SK-N-SH (cell line): ENCODE measurements at regions not wholly inside any gene's neighbourhood (a gene's known extent, or its start where the extent isn't known, plus 50 kb on each side); places are given as distances from the start of the nearest gene placed in this dataset.

Experiments
- CTCF ChIA-PET: fragments of 300-600, 350-600 bp; formaldehyde crosslinking; extraction: SDS; loops from one replicate; lab custom pipeline; 2021; lab: Yijun Ruan, JAX
- POLR2A ChIA-PET: fragments of 350-600 bp; sonication (Branson Sonifier 250); formaldehyde crosslinking; extraction: SDS; loops from one replicate; lab custom pipeline; 2020; ENCODE audit warnings: antibody characterized with exemption, inconsistent platforms; lab: Yijun Ruan, JAX
- DNase-seq: peaks from one replicate; pipeline ENCODE4 v3.0.0; 2012
- H2AFZ ChIP-seq: fragments of 200-600 bp; sonication (generic); 2 replicates; pipeline ENCODE4 v1.8.1; 2016; ENCODE audit warnings: antibody characterized with exemption, mild to moderate bottlenecking, low read depth
- H3F3A ChIP-seq: fragments of 200-600 bp; sonication (generic); replicated peaks from 2 replicates; pipeline ENCODE3; 2016; ENCODE audit warnings: antibody characterized with exemption, mild to moderate bottlenecking; ENCODE audit not compliant: insufficient read depth
- H3K27ac ChIP-seq, 2 experiments: fragments of 200-500 bp in 1 of 2; fragments of 200-600 bp in 1 of 2; sonication (Bioruptor generic) in 1 of 2; sonication (generic), shearing (Covaris generic) in 1 of 2; 2 replicates each; pipeline versions ENCODE4 v1.5.1 to v1.6.1; 2014 to 2016; ENCODE audit warnings: low read depth in 2 of 2, inconsistent platforms in 1 of 2, low read length in 1 of 2, mild to moderate bottlenecking in 1 of 2, mixed read lengths in 1 of 2
- H3K27me3 ChIP-seq: fragments of 200-600 bp; sonication (generic), shearing (Covaris generic); 2 replicates; pipeline ENCODE4 v1.6.1; 2016; ENCODE audit warnings: mixed run types; ENCODE audit not compliant: insufficient read depth
- H3K36me3 ChIP-seq, 2 experiments: fragments of 200-500 bp in 1 of 2; fragments of 200-600 bp in 1 of 2; sonication (Bioruptor generic) in 1 of 2; sonication (generic) in 1 of 2; replicated peaks in 1 of 2; 2 replicates each; pipeline versions ENCODE3 to v1.5.1; 2014 to 2016; ENCODE audit warnings: low read length in 1 of 2, mild to moderate bottlenecking in 1 of 2; ENCODE audit not compliant: insufficient read depth in 2 of 2, control insufficient read depth in 1 of 2
- H3K4me1 ChIP-seq, 2 experiments: fragments of 200-500 bp in 1 of 2; fragments of 200-600 bp in 1 of 2; sonication (Bioruptor generic) in 1 of 2; sonication (generic), shearing (Covaris generic) in 1 of 2; 2 replicates each; pipeline versions ENCODE4 v1.5.1 to v1.6.1; 2014 to 2016; ENCODE audit warnings: low read depth in 1 of 2, low read length in 1 of 2, mixed run types in 1 of 2; ENCODE audit not compliant: insufficient read depth in 2 of 2, control insufficient read depth in 1 of 2
- H3K4me2 ChIP-seq: fragments of 200-600 bp; sonication (generic), shearing (Covaris generic); 2 replicates; pipeline ENCODE4 v1.6.1; 2017; ENCODE audit warnings: mixed run types
- H3K4me3 ChIP-seq, 2 experiments: fragments of 200-500 bp in 1 of 2; fragments of 200-600 bp in 1 of 2; sonication (Bioruptor generic) in 1 of 2; sonication (generic), shearing (Covaris generic) in 1 of 2; 2 replicates each; pipeline versions ENCODE4 v1.5.1 to v1.8.1; 2014 to 2016; ENCODE audit warnings: low read depth in 2 of 2, inconsistent platforms in 1 of 2, low read length in 1 of 2, mild to moderate bottlenecking in 1 of 2, mixed read lengths in 1 of 2, moderate library complexity in 1 of 2
- H3K79me2 ChIP-seq: fragments of 200-600 bp; sonication (generic); 2 replicates; pipeline ENCODE4 v1.8.1; 2017; ENCODE audit warnings: mild to moderate bottlenecking; ENCODE audit not compliant: insufficient read depth
- H3K9ac ChIP-seq: fragments of 200-600 bp; sonication (generic); 2 replicates; pipeline ENCODE4 v1.6.1; 2017; ENCODE audit warnings: mixed run types
- H3K9me2 ChIP-seq: fragments of 200-600 bp; sonication (generic); 2 replicates; pipeline ENCODE4 v1.6.1; 2017; ENCODE audit warnings: mixed run types
- H3K9me3 ChIP-seq: fragments of 200-600 bp; sonication (generic); 2 replicates; pipeline ENCODE4 v1.6.1; 2017; ENCODE audit warnings: mixed run types, mild to moderate bottlenecking, moderate library complexity
- H4K20me1 ChIP-seq: fragments of 200-600 bp; sonication (generic); 2 replicates; pipeline ENCODE4 v1.6.1; 2017; ENCODE audit warnings: mild to moderate bottlenecking, mixed run types; ENCODE audit not compliant: insufficient read depth
- CHD2 ChIP-seq: fragments of 150-350 bp; IDR thresholded peaks from 2 replicates; pipeline ENCODE4 v1.6.1; 2018; ENCODE audit warnings: low read length; ENCODE audit not compliant: partially characterized antibody
- ELF1 ChIP-seq: IDR thresholded peaks from 2 replicates; pipeline ENCODE4 v1.4.0; 2012
- EP300 ChIP-seq, 2 experiments: IDR thresholded peaks; 2 replicates each; pipeline versions ENCODE4 v1.4.0 to v1.6.1; 2012; ENCODE audit warnings: borderline replicate concordance in 1 of 2, low read depth in 1 of 2, low read length in 1 of 2
- EZH2phosphoT487 ChIP-seq: fragments of 200-600 bp; sonication (generic); IDR thresholded peaks from 2 replicates; pipeline ENCODE4 v1.6.1; 2017; ENCODE audit warnings: low read depth, mixed run types, mild to moderate bottlenecking, antibody characterized with exemption, moderate library complexity, borderline replicate concordance
- GATA2 ChIP-seq: sonication (generic); formaldehyde crosslinking; IDR thresholded peaks from 2 replicates; pipeline ENCODE4 v1.5.0; 2020; ENCODE audit warnings: mild to moderate bottlenecking, missing genetic modification reagents
- MXI1 ChIP-seq: IDR thresholded peaks from 2 replicates; pipeline ENCODE4 v1.6.1; 2012; ENCODE audit warnings: mild to moderate bottlenecking, low read depth, low read length, improper control_type of control experiment
- NFIC ChIP-seq: IDR thresholded peaks from 2 replicates; pipeline ENCODE4 v1.4.0; 2012; ENCODE audit warnings: borderline replicate concordance
- REST ChIP-seq: IDR thresholded peaks from 2 replicates; pipeline ENCODE4 v1.6.1; 2012; ENCODE audit warnings: mild to moderate bottlenecking, low read depth, low read length, moderate library complexity
- SIN3A ChIP-seq: IDR thresholded peaks from 2 replicates; pipeline ENCODE4 v1.6.1; 2012; ENCODE audit warnings: low read depth, mild to moderate bottlenecking, low read length, moderate library complexity, borderline replicate concordance
- SMC3 ChIP-seq: IDR thresholded peaks from 2 replicates; pipeline ENCODE4 v1.6.1; 2012; ENCODE audit warnings: low read depth, low read length, improper control_type of control experiment
- TEAD4 ChIP-seq: IDR thresholded peaks from 2 replicates; pipeline ENCODE4 v1.4.0; 2012; ENCODE audit warnings: mild to moderate bottlenecking, borderline replicate concordance; ENCODE audit not compliant: insufficient read depth
- YY1 ChIP-seq: IDR thresholded peaks from 2 replicates; pipeline ENCODE4 v1.4.0; 2012; ENCODE audit warnings: low read depth, mild to moderate bottlenecking
- WGBS: methylation state at CpG from one replicate; pipeline ENCODE4 v1.1.6; 2017; ENCODE audit warnings: low lambda C conversion rate; 5-methylcytosine and 5-hydroxymethylcytosine counted together
- TF ChIP-seq, protein P1 (sequence below): IDR thresholded peaks from 2 replicates; pipeline ENCODE4 v1.4.0; 2012; ENCODE audit warnings: low read depth, borderline replicate concordance

DNA sequence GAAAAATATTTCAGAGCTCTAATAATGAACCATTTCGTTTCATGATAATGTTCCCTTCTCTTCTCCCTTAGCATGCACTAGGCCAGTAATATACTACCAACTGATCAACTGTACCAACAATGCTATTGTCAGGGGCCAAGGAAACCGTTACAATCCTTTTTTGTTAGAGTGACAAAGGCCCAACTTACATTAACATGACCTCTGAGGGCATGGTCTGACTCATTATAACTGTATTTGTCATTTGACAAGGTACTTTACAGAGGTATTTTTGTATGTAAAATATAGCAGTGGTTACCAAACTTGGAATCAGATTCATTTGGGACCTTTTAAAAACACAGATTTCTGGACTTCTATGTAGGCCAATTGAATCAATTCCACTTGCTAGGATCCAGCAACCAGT is 102.6 kb upstream of the RRP15 start:
- no peak overlapping the region for H3K9ac ChIP-seq
- H2AFZ ChIP-seq = no peak overlapping the region
- no peaks in the 10 kb centered on the region for H3K4me1 ChIP-seq
- no peak overlapping the region for H3K4me3 ChIP-seq
- CTCF ChIA-PET = no interaction called here
- H3K27ac ChIP-seq = no peak overlapping the region
- TF ChIP-seq SMC3 (no peak), YY1 (no peak), ELF1 (no peak), NFIC (no peak), REST (no peak)
- TF ChIP-seq, protein P1, sequence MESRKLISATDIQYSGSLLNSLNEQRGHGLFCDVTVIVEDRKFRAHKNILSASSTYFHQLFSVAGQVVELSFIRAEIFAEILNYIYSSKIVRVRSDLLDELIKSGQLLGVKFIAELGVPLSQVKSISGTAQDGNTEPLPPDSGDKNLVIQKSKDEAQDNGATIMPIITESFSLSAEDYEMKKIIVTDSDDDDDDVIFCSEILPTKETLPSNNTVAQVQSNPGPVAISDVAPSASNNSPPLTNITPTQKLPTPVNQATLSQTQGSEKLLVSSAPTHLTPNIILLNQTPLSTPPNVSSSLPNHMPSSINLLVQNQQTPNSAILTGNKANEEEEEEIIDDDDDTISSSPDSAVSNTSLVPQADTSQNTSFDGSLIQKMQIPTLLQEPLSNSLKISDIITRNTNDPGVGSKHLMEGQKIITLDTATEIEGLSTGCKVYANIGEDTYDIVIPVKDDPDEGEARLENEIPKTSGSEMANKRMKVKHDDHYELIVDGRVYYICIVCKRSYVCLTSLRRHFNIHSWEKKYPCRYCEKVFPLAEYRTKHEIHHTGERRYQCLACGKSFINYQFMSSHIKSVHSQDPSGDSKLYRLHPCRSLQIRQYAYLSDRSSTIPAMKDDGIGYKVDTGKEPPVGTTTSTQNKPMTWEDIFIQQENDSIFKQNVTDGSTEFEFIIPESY = no peak
- H3K27me3 ChIP-seq = no peaks in the 10 kb centered on the region
- no peaks in the 10 kb centered on the region for H3K9me2 ChIP-seq
- no peaks in the 10 kb centered on the region for H3F3A ChIP-seq
- DNase-seq = no peak
- no peaks in the 10 kb centered on the region for H3K36me3 ChIP-seq
- H3K9me3 ChIP-seq = no peaks in the 10 kb centered on the region
- POLR2A ChIA-PET = no interaction called here
- no peaks in the 10 kb centered on the region for H4K20me1 ChIP-seq
- 26% methylated on average over 2 of the region's 2 CpGs for WGBS
- no peaks in the 10 kb centered on the region for H3K79me2 ChIP-seq
- no peak overlapping the region for H3K4me2 ChIP-seq

- Histone ChIP-seq H3K36me3 (no peaks in the 10 kb centered on the region), H3K27ac (no peak overlapping the region), H3K4me3 (no peak overlapping the region), H2AFZ (no peak overlapping the region), H3K4me1 (no peaks in the 10 kb centered on the region; a peak in 1 of 4 replicates), H4K20me1 (no peaks in the 10 kb centered on the region), H3K79me2 (no peaks in the 10 kb centered on the region), H3K9me2 (no peaks in the 10 kb centered on the region), H3K27me3 (no peaks in the 10 kb centered on the region), H3K4me2 (no peak overlapping the region), H3K9me3 (no peaks in the 10 kb centered on the region), H3K9ac (no peak overlapping the region), H3F3A (no peaks in the 10 kb centered on the region)
- WGBS = 42% methylated on average over 3 of the region's 3 CpGs
- POLR2A ChIA-PET = no interaction called here
- DNase-seq = no peak
- CTCF ChIA-PET = interaction anchor here (1.0 kb wide), 1 partner anchor 11 kb away, joined by 3 read pairs; no protein-coding TSS in a partner anchor
- TF ChIP-seq GATA2 (CRISPR knock-in tag) = no peak
- no peak for TF ChIP-seq MXI1
- TF ChIP-seq CHD2 = no peak
- TF ChIP-seq, protein P1 = no peak
- no peak for TF ChIP-seq EZH2phosphoT487
- TF ChIP-seq EP300 (IDR thresholded peaks at IDR 0.05; ENCODE audit: borderline replicate concordance in 1 of 2, low read depth in 1 of 2, low read length in 1 of 2) = no peak
- no peak for TF ChIP-seq SIN3A
- no peak for TF ChIP-seq REST
- TF ChIP-seq TEAD4 = no peak
- no peak for TF ChIP-seq ELF1
Observed at GRCh38 chr1:218200979-218201378, 84.1 kb upstream of the RRP15 start.
